K562 (cell line): ENCODE measurements at regions not wholly inside any gene's neighbourhood (a gene's known extent, or its start where the extent isn't known, plus 50 kb on each side); places are given as distances from the start of the nearest gene placed in this dataset.
A peak's percentile ranks its signal among the peaks of the same experiment; 100 is the strongest.

Source experiments
- FOXK1 ChIP-seq: sonication (generic); formaldehyde crosslinking; IDR thresholded peaks from 2 replicates; pipeline ENCODE4 v1.8.0; 2022; ENCODE audit warnings: missing genetic modification reagents, mild to moderate bottlenecking, borderline replicate concordance
- GTF2A2 ChIP-seq: IDR thresholded peaks from 2 replicates; pipeline ENCODE4 v1.6.1; 2016; ENCODE audit warnings: mild to moderate bottlenecking, missing genetic modification characterization, missing compliant biosample characterization
- IRF2 ChIP-seq: sonication (generic); formaldehyde crosslinking; IDR thresholded peaks from 2 replicates; pipeline ENCODE4 v1.8.1; 2022; ENCODE audit warnings: mild to moderate bottlenecking, missing genetic modification reagents
- RAD51 ChIP-seq: fragments of 450-650 bp; IDR thresholded peaks from 2 replicates; pipeline ENCODE4 v1.7.1; 2016; ENCODE audit warnings: low read depth, mild to moderate bottlenecking, borderline replicate concordance
- RBBP5 ChIP-seq: fragments of 200-600 bp; sonication (generic); IDR thresholded peaks from 2 replicates; pipeline ENCODE4 v1.6.1; 2012; ENCODE audit warnings: borderline replicate concordance, mild to moderate bottlenecking, low read length, control low read depth, inconsistent platforms; ENCODE audit not compliant: insufficient read depth, poor library complexity, severe bottlenecking
- SRSF1 ChIP-seq: fragments of 200-400 bp; formaldehyde crosslinking; IDR thresholded peaks from 2 replicates; pipeline ENCODE4 v1.6.1; 2017; ENCODE audit warnings: mild to moderate bottlenecking, low read depth, low read length, moderate library complexity
- ZNF143 ChIP-seq: sonication (generic); formaldehyde crosslinking; IDR thresholded peaks from 2 replicates; pipeline ENCODE4 v1.9.0; 2022; ENCODE audit warnings: mild to moderate bottlenecking, missing genetic modification reagents
- TF ChIP-seq, protein P1 (sequence below): fragments of 450-650 bp; IDR thresholded peaks from 2 replicates; pipeline ENCODE4 v1.6.1; 2017; ENCODE audit warnings: antibody characterized with exemption, mild to moderate bottlenecking
- TF ChIP-seq, protein P2 (sequence below): fragments of 450-650 bp; IDR thresholded peaks from 2 replicates; pipeline ENCODE4 v1.6.1; 2018; ENCODE audit not compliant: partially characterized antibody
- TF ChIP-seq, protein P3 (sequence below): IDR thresholded peaks from 2 replicates; pipeline ENCODE4 v1.6.1; 2014; ENCODE audit warnings: antibody characterized with exemption
- TF ChIP-seq, protein P4 (sequence below): fragments of 250-450 bp; sonication (Bioruptor Pico); IDR thresholded peaks from 2 replicates; pipeline ENCODE4 v1.8.0; 2022; ENCODE audit warnings: inconsistent platforms, mild to moderate bottlenecking, moderate library complexity, borderline replicate concordance
- TF ChIP-seq, protein P5 (sequence below), 2 experiments: fragments of 450-650 bp; IDR thresholded peaks; 2 replicates each; pipeline ENCODE4 v1.6.1; 2016
- TF ChIP-seq, protein P6 (sequence below): fragments of 450-650 bp; IDR thresholded peaks from 2 replicates; pipeline ENCODE4 v1.6.1; 2016; ENCODE audit warnings: borderline replicate concordance

DNA sequence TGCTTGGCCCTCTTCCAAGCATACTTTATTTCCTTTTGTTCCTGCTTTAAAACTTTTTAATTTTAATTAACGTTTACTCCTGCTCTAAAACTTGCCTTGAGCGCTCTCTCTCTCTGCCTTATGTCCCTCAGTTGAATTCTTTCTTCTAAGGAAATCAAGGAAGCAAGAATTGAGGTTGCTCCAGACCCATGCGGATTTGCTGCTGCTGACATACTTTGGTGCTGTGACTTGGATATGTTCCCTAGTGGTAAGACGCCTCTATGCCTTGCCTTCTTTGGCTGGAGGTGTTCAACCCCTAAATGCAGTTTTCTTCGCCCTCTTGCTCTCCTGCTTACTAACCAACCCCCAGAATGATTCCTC lies 148.1 kb downstream of the ADSS2 start (continued):
- TF ChIP-seq ZNF143 (CRISPR knock-in tag): no peak
- TF ChIP-seq RAD51: no peak
- TF ChIP-seq, protein P1, sequence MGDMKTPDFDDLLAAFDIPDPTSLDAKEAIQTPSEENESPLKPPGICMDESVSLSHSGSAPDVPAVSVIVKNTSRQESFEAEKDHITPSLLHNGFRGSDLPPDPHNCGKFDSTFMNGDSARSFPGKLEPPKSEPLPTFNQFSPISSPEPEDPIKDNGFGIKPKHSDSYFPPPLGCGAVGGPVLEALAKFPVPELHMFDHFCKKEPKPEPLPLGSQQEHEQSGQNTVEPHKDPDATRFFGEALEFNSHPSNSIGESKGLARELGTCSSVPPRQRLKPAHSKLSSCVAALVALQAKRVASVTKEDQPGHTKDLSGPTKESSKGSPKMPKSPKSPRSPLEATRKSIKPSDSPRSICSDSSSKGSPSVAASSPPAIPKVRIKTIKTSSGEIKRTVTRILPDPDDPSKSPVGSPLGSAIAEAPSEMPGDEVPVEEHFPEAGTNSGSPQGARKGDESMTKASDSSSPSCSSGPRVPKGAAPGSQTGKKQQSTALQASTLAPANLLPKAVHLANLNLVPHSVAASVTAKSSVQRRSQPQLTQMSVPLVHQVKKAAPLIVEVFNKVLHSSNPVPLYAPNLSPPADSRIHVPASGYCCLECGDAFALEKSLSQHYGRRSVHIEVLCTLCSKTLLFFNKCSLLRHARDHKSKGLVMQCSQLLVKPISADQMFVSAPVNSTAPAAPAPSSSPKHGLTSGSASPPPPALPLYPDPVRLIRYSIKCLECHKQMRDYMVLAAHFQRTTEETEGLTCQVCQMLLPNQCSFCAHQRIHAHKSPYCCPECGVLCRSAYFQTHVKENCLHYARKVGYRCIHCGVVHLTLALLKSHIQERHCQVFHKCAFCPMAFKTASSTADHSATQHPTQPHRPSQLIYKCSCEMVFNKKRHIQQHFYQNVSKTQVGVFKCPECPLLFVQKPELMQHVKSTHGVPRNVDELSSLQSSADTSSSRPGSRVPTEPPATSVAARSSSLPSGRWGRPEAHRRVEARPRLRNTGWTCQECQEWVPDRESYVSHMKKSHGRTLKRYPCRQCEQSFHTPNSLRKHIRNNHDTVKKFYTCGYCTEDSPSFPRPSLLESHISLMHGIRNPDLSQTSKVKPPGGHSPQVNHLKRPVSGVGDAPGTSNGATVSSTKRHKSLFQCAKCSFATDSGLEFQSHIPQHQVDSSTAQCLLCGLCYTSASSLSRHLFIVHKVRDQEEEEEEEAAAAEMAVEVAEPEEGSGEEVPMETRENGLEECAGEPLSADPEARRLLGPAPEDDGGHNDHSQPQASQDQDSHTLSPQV: no peak
- TF ChIP-seq, protein P2, sequence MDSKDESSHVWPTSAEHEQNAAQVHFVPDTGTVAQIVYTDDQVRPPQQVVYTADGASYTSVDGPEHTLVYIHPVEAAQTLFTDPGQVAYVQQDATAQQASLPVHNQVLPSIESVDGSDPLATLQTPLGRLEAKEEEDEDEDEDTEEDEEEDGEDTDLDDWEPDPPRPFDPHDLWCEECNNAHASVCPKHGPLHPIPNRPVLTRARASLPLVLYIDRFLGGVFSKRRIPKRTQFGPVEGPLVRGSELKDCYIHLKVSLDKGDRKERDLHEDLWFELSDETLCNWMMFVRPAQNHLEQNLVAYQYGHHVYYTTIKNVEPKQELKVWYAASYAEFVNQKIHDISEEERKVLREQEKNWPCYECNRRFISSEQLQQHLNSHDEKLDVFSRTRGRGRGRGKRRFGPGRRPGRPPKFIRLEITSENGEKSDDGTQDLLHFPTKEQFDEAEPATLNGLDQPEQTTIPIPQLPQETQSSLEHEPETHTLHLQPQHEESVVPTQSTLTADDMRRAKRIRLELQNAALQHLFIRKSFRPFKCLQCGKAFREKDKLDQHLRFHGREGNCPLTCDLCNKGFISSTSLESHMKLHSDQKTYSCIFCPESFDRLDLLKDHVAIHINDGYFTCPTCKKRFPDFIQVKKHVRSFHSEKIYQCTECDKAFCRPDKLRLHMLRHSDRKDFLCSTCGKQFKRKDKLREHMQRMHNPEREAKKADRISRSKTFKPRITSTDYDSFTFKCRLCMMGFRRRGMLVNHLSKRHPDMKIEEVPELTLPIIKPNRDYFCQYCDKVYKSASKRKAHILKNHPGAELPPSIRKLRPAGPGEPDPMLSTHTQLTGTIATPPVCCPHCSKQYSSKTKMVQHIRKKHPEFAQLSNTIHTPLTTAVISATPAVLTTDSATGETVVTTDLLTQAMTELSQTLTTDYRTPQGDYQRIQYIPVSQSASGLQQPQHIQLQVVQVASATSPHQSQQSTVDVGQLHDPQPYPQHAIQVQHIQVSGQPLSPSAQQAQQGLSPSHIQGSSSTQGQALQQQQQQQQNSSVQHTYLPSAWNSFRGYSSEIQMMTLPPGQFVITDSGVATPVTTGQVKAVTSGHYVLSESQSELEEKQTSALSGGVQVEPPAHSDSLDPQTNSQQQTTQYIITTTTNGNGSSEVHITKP: no peak
- TF ChIP-seq, protein P3, sequence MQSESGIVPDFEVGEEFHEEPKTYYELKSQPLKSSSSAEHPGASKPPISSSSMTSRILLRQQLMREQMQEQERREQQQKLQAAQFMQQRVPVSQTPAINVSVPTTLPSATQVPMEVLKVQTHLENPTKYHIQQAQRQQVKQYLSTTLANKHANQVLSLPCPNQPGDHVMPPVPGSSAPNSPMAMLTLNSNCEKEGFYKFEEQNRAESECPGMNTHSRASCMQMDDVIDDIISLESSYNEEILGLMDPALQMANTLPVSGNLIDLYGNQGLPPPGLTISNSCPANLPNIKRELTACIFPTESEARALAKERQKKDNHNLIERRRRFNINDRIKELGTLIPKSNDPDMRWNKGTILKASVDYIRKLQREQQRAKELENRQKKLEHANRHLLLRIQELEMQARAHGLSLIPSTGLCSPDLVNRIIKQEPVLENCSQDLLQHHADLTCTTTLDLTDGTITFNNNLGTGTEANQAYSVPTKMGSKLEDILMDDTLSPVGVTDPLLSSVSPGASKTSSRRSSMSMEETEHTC: no peak
- TF ChIP-seq, protein P4, sequence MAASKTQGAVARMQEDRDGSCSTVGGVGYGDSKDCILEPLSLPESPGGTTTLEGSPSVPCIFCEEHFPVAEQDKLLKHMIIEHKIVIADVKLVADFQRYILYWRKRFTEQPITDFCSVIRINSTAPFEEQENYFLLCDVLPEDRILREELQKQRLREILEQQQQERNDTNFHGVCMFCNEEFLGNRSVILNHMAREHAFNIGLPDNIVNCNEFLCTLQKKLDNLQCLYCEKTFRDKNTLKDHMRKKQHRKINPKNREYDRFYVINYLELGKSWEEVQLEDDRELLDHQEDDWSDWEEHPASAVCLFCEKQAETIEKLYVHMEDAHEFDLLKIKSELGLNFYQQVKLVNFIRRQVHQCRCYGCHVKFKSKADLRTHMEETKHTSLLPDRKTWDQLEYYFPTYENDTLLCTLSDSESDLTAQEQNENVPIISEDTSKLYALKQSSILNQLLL: no peak
- TF ChIP-seq, protein P5, sequence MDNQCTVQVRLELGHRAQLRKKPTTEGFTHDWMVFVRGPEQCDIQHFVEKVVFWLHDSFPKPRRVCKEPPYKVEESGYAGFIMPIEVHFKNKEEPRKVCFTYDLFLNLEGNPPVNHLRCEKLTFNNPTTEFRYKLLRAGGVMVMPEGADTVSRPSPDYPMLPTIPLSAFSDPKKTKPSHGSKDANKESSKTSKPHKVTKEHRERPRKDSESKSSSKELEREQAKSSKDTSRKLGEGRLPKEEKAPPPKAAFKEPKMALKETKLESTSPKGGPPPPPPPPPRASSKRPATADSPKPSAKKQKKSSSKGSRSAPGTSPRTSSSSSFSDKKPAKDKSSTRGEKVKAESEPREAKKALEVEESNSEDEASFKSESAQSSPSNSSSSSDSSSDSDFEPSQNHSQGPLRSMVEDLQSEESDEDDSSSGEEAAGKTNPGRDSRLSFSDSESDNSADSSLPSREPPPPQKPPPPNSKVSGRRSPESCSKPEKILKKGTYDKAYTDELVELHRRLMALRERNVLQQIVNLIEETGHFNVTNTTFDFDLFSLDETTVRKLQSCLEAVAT (IDR thresholded peaks at IDR 0.05): 0 out of 4 replicates have a peak, but pooled peaks of 1 of the 2 experiments have one; percentile 9
- TF ChIP-seq SRSF1: no peak
- no peak for TF ChIP-seq IRF2 (CRISPR knock-in tag)
- 0 out of 2 replicates have a peak, but pooled peaks have one; percentile 13 for TF ChIP-seq GTF2A2 (tag)
- TF ChIP-seq FOXK1: no peak
- TF ChIP-seq RBBP5: no peak
- TF ChIP-seq, protein P6, sequence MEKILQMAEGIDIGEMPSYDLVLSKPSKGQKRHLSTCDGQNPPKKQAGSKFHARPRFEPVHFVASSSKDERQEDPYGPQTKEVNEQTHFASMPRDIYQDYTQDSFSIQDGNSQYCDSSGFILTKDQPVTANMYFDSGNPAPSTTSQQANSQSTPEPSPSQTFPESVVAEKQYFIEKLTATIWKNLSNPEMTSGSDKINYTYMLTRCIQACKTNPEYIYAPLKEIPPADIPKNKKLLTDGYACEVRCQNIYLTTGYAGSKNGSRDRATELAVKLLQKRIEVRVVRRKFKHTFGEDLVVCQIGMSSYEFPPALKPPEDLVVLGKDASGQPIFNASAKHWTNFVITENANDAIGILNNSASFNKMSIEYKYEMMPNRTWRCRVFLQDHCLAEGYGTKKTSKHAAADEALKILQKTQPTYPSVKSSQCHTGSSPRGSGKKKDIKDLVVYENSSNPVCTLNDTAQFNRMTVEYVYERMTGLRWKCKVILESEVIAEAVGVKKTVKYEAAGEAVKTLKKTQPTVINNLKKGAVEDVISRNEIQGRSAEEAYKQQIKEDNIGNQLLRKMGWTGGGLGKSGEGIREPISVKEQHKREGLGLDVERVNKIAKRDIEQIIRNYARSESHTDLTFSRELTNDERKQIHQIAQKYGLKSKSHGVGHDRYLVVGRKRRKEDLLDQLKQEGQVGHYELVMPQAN: no peak
